OCI-LY1 (cell line): ENCODE measurements at regions not wholly inside any gene's neighbourhood (a gene's known extent, or its start where the extent isn't known, plus 50 kb on each side); places are given as distances from the start of the nearest gene placed in this dataset.

Experiments used
- H2AFZ ChIP-seq: fragments of 200-600 bp; sonication (generic), shearing (Covaris generic); 2 replicates; pipeline ENCODE4 v1.6.0; 2014; ENCODE audit warnings: antibody characterized with exemption, mild to moderate bottlenecking, low read length
- H3F3A ChIP-seq: fragments of 200-600 bp; sonication (generic), shearing (Covaris generic); 2 replicates; pipeline ENCODE4 v1.6.0; 2014; ENCODE audit warnings: mild to moderate bottlenecking, antibody characterized with exemption, low read length, moderate library complexity; ENCODE audit not compliant: insufficient read depth
- H3K27ac ChIP-seq: fragments of 200-600 bp; sonication (generic); 2 replicates; pipeline ENCODE4 v1.5.1; 2014; ENCODE audit warnings: low read length, mixed run types, mild to moderate bottlenecking, low read depth; ENCODE audit not compliant: poor library complexity, severe bottlenecking
- H3K27me3 ChIP-seq: fragments of 200-600 bp; sonication (generic); 2 replicates; pipeline ENCODE4 v1.6.0; 2014; ENCODE audit warnings: antibody characterized with exemption, mild to moderate bottlenecking, low read length, moderate library complexity; ENCODE audit not compliant: insufficient read depth
- H3K36me3 ChIP-seq: fragments of 200-600 bp; sonication (generic); 2 replicates; pipeline ENCODE4 v1.6.1; 2014; ENCODE audit warnings: mild to moderate bottlenecking, antibody characterized with exemption, low read length, moderate library complexity, mixed read lengths; ENCODE audit not compliant: insufficient read depth
- H3K4me1 ChIP-seq: fragments of 200-600 bp; sonication (generic); 2 replicates; pipeline ENCODE4 v1.5.1; 2014; ENCODE audit warnings: mild to moderate bottlenecking, low read length, moderate library complexity; ENCODE audit not compliant: insufficient read depth, severe bottlenecking
- H3K4me2 ChIP-seq: fragments of 200-600 bp; sonication (generic), shearing (Covaris generic); 2 replicates; pipeline ENCODE4 v1.6.1; 2014; ENCODE audit warnings: low read length
- H3K4me3 ChIP-seq: fragments of 200-600 bp; sonication (generic); 2 replicates; pipeline ENCODE4 v1.5.1; 2014; ENCODE audit warnings: low read length, low read depth, mild to moderate bottlenecking, mixed read lengths; ENCODE audit not compliant: poor library complexity, severe bottlenecking
- H3K79me2 ChIP-seq: fragments of 200-600 bp; shearing (Covaris generic); 2 replicates; pipeline ENCODE4 v1.6.1; 2016; ENCODE audit warnings: mixed run types, low read length, mixed read lengths; ENCODE audit not compliant: insufficient read depth
- H3K9ac ChIP-seq: fragments of 200-600 bp; sonication (generic), shearing (Covaris generic); 2 replicates; pipeline ENCODE4 v1.6.1; 2014; ENCODE audit warnings: mild to moderate bottlenecking, low read length, mixed read lengths
- H3K9me2 ChIP-seq: fragments of 200-600 bp; sonication (generic), shearing (Covaris generic); 2 replicates; pipeline ENCODE4 v1.6.1; 2014; ENCODE audit warnings: low read depth, mild to moderate bottlenecking, low read length, mixed read lengths
- H3K9me3 ChIP-seq: fragments of 200-600 bp; shearing (Covaris generic); 2 replicates; pipeline ENCODE4 v1.6.1; 2014; ENCODE audit warnings: low read length, mixed read lengths
- H4K20me1 ChIP-seq: fragments of 200-600 bp; sonication (generic), shearing (Covaris generic); 2 replicates; pipeline ENCODE4 v1.6.0; 2016; ENCODE audit warnings: mild to moderate bottlenecking, low read length; ENCODE audit not compliant: insufficient read depth
- CTCF ChIP-seq: fragments of 200-600 bp; sonication (generic), shearing (Covaris generic); IDR thresholded peaks from 2 replicates; pipeline ENCODE4 v1.5.1; 2017; ENCODE audit warnings: mild to moderate bottlenecking, antibody characterized with exemption, low read length, moderate library complexity, mixed read lengths
- EZH2 ChIP-seq: fragments of 200-600 bp; sonication (generic), shearing (Covaris generic); IDR thresholded peaks from 2 replicates; pipeline ENCODE4 v1.8.0; 2017; ENCODE audit warnings: borderline replicate concordance, mixed run types, mild to moderate bottlenecking, antibody characterized with exemption, low read length, moderate library complexity, mixed read lengths

- no peak for TF ChIP-seq EZH2
- TF ChIP-seq CTCF, result no peak
- Histone ChIP-seq H3F3A (no peaks in the 10 kb centered on the region), H3K9ac (no peak overlapping the region), H3K9me3 (no peaks in the 10 kb centered on the region), H3K4me3 (no peak overlapping the region), H3K36me3 (no peaks in the 10 kb centered on the region), H2AFZ (no peak overlapping the region), H3K79me2 (no peaks in the 10 kb centered on the region), H3K27me3 (peaks cover 3% of the 10 kb centered on the region; the same call in 1 of the 2 replicates), H3K4me2 (no peak overlapping the region), H3K9me2 (no peaks in the 10 kb centered on the region), H4K20me1 (no peaks in the 10 kb centered on the region), H3K27ac (no peak overlapping the region), H3K4me1 (no peaks in the 10 kb centered on the region)
Measured at GRCh38 chr17:31692027-31692426, 167.0 kb downstream of the COPRS start.

GRCh38 chr17:31691251-31691905 is 167.7 kb downstream of the COPRS start:
- Histone ChIP-seq H3K4me3 (no peak overlapping the region), H3K27ac (no peak overlapping the region), H3K79me2 (no peaks in the 10 kb centered on the region), H3F3A (no peaks in the 10 kb centered on the region), H3K4me1 (no peaks in the 10 kb centered on the region), H2AFZ (no peak overlapping the region), H3K36me3 (no peaks in the 10 kb centered on the region), H4K20me1 (no peaks in the 10 kb centered on the region), H3K9me3 (no peaks in the 10 kb centered on the region), H3K4me2 (no peak overlapping the region), H3K9ac (no peak overlapping the region), H3K9me2 (no peaks in the 10 kb centered on the region), H3K27me3 (peaks cover 3% of the 10 kb centered on the region; the same call in 1 of the 2 replicates)
- no peak for TF ChIP-seq CTCF
- no peak for TF ChIP-seq EZH2

GRCh38 chr17:31690151-31690551 is 168.9 kb downstream of the COPRS start:
- Histone ChIP-seq H3K9me3 (no peaks in the 10 kb centered on the region), H4K20me1 (no peaks in the 10 kb centered on the region), H3K27me3 (peaks cover 3% of the 10 kb centered on the region; the same call in 1 of the 2 replicates), H3K4me2 (no peak overlapping the region), H3K79me2 (no peaks in the 10 kb centered on the region), H3K27ac (no peak overlapping the region), H3K9me2 (no peaks in the 10 kb centered on the region), H3K4me1 (no peaks in the 10 kb centered on the region), H3F3A (no peaks in the 10 kb centered on the region), H3K4me3 (no peak overlapping the region), H2AFZ (no peak overlapping the region), H3K36me3 (no peaks in the 10 kb centered on the region), H3K9ac (no peak overlapping the region)
- TF ChIP-seq CTCF (no peak), EZH2 (no peak)
